ENCODE measurements at regions not wholly inside any gene's neighbourhood (a gene's known extent, or its start where the extent isn't known, plus 50 kb on each side); places are given as distances from the start of the nearest gene placed in this dataset.

DNA sequence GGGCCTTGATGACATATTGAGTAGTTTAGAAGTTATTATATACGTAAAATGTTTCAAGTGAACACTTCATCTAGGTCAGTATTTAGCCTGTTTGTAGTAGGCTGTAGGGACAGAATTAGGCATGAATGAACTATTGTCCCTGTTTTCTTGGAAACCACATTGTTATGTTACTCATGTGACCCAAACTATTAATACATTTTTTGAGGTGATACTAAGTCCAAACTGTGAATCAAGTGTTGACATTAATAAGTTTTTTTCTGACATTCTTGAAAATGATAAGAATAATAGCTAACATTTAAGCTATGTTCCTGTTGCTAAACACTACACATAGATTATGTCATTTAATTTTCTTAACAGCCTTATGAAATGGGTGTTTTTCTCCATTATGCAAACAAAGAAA lies 1642.7 kb upstream of the WWC1 start:
- Histone ChIP-seq H3K4me3 (no peak overlapping the region), H3K36me3 (ENCODE audit: control insufficient read depth in 2 of 2, insufficient read depth in 2 of 2, low read length in 1 of 2) (no peaks in the 10 kb centered on the region), H3K4me1 (ENCODE audit: control insufficient read depth, insufficient read depth, low read length) (no peaks in the 10 kb centered on the region), H2AFZ (ENCODE audit: control insufficient read depth, low read depth, low read length) (no peak overlapping the region), H3K4me2 (ENCODE audit: control insufficient read depth, insufficient read depth) (no peak overlapping the region), H3K27ac (ENCODE audit: control insufficient read depth, insufficient read depth) (no peak overlapping the region), H3K27me3 (replicated peaks in 1 of 2; ENCODE audit: control insufficient read depth in 2 of 2, insufficient read depth in 2 of 2, low read length in 1 of 2) (no peaks in the 10 kb centered on the region), H3K9ac (ENCODE audit: control insufficient read depth, insufficient read depth, low read length) (no peak overlapping the region), H3K79me2 (ENCODE audit: control insufficient read depth, insufficient read depth, low read length) (no peaks in the 10 kb centered on the region), H3K9me3 (replicated peaks; ENCODE audit: control insufficient read depth, insufficient read depth, low read length) (no peaks in the 10 kb centered on the region), H4K20me1 (ENCODE audit: control insufficient read depth, insufficient read depth) (no peaks in the 10 kb centered on the region)
- no peak for FAIRE-seq
- ChIA-PET RAD21 (ENCODE audit: unreplicated experiment) (no interaction called here), SMC1A (ENCODE audit: uncharacterized antibody, unreplicated experiment) (interaction anchor here (0.6 kb wide), 1 partner anchor 116 kb away, joined by 3 read pairs; no protein-coding TSS in a partner anchor), CTCF (no interaction called here), POLR2A (no interaction called here)
- no peak for DNase-seq (ENCODE audit: low read depth, low spot score)
- intact Hi-C loops (cut with micrococcal nuclease; ENCODE audit: unreplicated experiment) (no loop called here), in situ Hi-C loops (cut with MboI) (no loop called here)
- 38% methylated on average over 1 of the region's 1 CpG for WGBS (ENCODE audit: insufficient coverage, insufficient replicate concordance, low lambda C conversion rate, missing lambda C conversion rate)
- BruUV-seq (replicated peaks), result no TSS peak
- no peak for ATAC-seq
- no peak for TF ChIP-seq TARDBP (IDR thresholded peaks at IDR 0.05; ENCODE audit: borderline replicate concordance)
- TF ChIP-seq LARP7 (IDR thresholded peaks at IDR 0.05), result no peak
- no peak for TF ChIP-seq SRF (IDR thresholded peaks at IDR 0.05; ENCODE audit: low read depth in 2 of 2, low read length in 2 of 2)
- TF ChIP-seq ZNF592 (IDR thresholded peaks at IDR 0.05), result no peak
- TF ChIP-seq RBBP5 (conservative IDR thresholded peaks at IDR 0.05), result no peak
- TF ChIP-seq, protein P1, sequence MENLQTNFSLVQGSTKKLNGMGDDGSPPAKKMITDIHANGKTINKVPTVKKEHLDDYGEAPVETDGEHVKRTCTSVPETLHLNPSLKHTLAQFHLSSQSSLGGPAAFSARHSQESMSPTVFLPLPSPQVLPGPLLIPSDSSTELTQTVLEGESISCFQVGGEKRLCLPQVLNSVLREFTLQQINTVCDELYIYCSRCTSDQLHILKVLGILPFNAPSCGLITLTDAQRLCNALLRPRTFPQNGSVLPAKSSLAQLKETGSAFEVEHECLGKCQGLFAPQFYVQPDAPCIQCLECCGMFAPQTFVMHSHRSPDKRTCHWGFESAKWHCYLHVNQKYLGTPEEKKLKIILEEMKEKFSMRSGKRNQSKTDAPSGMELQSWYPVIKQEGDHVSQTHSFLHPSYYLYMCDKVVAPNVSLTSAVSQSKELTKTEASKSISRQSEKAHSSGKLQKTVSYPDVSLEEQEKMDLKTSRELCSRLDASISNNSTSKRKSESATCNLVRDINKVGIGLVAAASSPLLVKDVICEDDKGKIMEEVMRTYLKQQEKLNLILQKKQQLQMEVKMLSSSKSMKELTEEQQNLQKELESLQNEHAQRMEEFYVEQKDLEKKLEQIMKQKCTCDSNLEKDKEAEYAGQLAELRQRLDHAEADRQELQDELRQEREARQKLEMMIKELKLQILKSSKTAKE (IDR thresholded peaks at IDR 0.05; ENCODE audit: low read depth, poor library complexity, severe bottlenecking), result no peak
- TF ChIP-seq RCOR1 (conservative IDR thresholded peaks at IDR 0.05; ENCODE audit: low read depth, low read length), result no peak
- no peak for TF ChIP-seq RELA (IDR thresholded peaks at IDR 0.05; ENCODE audit: borderline replicate concordance, partially characterized antibody)
- no peak for TF ChIP-seq ATF7 (IDR thresholded peaks at IDR 0.05; ENCODE audit: low read depth)
- TF ChIP-seq GATAD2B (conservative IDR thresholded peaks at IDR 0.05; ENCODE audit: low read depth), result no peak
- no peak for TF ChIP-seq CBX3 (IDR thresholded peaks at IDR 0.05; ENCODE audit: borderline replicate concordance, low read depth)
- no peak for TF ChIP-seq ZBTB33 (IDR thresholded peaks at IDR 0.05)
- TF ChIP-seq, protein P2, sequence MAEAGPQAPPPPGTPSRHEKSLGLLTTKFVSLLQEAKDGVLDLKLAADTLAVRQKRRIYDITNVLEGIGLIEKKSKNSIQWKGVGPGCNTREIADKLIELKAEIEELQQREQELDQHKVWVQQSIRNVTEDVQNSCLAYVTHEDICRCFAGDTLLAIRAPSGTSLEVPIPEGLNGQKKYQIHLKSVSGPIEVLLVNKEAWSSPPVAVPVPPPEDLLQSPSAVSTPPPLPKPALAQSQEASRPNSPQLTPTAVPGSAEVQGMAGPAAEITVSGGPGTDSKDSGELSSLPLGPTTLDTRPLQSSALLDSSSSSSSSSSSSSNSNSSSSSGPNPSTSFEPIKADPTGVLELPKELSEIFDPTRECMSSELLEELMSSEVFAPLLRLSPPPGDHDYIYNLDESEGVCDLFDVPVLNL (IDR thresholded peaks at IDR 0.05; ENCODE audit: low read depth, low read length), result no peak
- no peak for TF ChIP-seq KDM1A (IDR thresholded peaks at IDR 0.05; ENCODE audit: borderline replicate concordance)
- no peak for TF ChIP-seq SP1 (IDR thresholded peaks at IDR 0.05; ENCODE audit: low read depth, low read length)
- TF ChIP-seq, protein P3, sequence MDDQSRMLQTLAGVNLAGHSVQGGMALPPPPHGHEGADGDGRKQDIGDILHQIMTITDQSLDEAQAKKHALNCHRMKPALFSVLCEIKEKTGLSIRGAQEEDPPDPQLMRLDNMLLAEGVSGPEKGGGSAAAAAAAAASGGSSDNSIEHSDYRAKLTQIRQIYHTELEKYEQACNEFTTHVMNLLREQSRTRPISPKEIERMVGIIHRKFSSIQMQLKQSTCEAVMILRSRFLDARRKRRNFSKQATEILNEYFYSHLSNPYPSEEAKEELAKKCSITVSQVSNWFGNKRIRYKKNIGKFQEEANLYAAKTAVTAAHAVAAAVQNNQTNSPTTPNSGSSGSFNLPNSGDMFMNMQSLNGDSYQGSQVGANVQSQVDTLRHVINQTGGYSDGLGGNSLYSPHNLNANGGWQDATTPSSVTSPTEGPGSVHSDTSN (IDR thresholded peaks at IDR 0.05; ENCODE audit: insufficient replicate concordance, low read depth, low read length), result no peak

Data from GM12878 (cell line).